ENCODE measurements at regions not wholly inside any gene's neighbourhood (a gene's known extent, or its start where the extent isn't known, plus 50 kb on each side); places are given as distances from the start of the nearest gene placed in this dataset.

DNA sequence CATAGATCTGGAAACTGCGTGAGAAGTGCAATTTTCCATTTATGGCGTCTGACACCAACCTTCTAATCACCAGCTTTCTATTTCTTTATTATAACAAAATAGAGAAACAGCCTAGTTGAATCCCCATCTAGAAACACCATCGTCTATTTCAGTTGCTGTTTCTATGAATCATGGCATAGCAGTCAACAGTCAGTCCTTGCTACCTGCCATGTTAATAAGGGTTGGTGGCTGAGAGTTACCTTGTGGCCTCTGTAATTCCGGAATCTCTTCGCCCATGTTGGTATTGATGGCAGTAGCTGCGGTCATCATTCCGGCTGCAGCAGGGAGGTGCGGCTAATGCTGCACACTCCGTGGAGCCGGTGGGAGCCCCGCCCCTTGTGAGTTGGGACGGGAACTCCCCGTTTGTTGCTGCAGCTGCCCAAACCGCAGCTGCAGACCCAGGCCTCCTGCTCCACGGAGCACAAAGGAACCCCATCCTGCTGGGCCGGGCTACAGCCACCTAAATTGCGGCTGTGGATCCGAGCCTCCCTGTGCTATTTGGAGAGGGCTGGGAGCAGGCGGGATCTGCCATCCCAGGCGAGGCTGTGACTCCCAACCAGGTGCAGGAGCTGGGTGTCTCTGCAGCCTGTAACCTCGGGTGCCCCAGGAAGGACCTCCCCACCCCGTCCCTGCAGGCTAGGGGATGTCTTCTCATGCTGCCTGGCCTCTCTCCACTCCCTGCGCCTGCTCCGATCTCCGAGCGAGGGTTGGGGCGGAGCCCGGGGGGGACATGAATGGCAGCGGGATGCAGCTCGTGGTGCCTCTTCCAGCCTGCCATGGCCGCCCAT, 115.4 kb upstream of the STK26 start:
- DNase-seq: no peak

DNA sequence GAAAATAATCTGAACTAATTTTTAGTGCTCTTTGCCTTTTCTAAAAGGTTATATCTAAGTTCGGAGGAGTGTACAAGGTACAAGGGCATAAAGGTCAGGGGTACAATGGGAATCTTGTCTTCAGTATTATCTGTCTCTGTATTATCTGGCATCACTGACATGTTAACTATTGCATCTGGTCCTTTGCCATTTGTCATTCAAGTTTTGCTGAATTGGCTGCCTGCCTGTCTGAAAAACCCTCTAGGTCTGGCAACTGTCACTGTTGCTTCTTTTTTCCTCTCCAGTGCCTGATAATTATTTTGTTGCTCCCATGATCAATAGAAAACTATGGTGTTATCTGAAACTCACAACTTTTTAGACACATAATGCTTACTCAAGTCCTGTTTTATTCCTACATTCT, 112.5 kb upstream of the STK26 start:
- DNase-seq: no peak

DNA sequence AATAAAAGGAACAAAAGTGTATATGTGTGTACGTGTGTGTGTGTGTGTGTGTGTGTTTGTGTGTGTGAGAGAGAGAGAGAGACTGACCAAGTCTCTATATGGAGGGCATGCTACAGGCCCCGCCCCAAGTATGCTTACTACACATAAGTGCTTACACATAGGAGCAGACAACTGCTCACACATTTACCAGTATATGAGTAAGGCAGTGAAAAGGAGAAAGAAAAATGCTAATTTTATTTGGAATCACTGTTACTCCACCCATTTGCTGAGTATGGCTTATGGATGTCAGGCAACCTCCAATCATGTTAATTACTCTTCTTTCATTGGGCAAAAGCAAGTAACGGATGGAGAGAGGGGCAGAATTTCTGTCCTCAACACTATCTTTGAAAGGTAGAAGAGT, 107.6 kb upstream of the STK26 start:
- no peak for DNase-seq

DNA sequence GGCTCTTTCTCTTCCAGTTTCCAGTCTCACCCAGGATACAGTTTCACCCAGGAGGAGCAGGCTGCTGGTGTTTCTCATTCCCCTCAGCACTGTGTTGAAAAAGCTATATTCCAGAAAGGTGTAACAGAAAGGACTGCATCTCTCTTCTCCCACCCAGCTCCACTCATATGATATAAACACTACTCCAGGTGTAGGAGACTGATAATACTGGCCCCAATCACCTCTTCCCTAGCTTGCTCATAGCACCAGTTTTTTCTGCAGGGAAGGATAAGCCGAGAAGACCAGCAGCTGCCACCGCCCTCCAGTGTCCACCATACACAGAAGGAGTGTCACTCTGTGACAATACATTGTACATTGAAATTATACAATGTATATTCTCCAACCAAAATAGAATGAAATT, 105.5 kb upstream of the STK26 start:
- DNase-seq: no peak

GRCh38 chrX:131918839-131919238, 104.3 kb upstream of the STK26 start:
- no peak for DNase-seq

- DNase-seq: no peak
Measured at GRCh38 chrX:131923614-131924250, 99.4 kb upstream of the STK26 start.

DNA sequence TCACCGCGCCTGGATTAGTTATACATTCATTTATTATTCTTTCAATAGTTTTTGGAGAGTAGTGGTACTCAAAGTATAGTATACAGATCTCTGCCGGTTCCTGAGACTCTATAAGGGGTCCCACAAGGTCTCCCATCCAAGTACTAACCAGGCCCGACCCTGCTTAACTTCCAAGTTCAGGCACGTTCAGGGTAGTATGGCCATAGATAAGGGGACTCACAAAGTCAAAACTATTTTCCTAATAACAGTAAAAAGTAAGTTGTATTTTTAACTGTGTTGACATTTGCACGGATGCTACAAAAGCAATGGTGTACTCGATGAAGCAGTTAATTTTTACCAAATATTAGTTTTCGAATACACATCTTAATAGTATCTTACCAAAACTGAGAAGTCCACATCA, 84.4 kb upstream of the STK26 start:
- no peak for DNase-seq

GRCh38 chrX:131942034-131942433, 81.1 kb upstream of the STK26 start:
- no peak for DNase-seq

DNA sequence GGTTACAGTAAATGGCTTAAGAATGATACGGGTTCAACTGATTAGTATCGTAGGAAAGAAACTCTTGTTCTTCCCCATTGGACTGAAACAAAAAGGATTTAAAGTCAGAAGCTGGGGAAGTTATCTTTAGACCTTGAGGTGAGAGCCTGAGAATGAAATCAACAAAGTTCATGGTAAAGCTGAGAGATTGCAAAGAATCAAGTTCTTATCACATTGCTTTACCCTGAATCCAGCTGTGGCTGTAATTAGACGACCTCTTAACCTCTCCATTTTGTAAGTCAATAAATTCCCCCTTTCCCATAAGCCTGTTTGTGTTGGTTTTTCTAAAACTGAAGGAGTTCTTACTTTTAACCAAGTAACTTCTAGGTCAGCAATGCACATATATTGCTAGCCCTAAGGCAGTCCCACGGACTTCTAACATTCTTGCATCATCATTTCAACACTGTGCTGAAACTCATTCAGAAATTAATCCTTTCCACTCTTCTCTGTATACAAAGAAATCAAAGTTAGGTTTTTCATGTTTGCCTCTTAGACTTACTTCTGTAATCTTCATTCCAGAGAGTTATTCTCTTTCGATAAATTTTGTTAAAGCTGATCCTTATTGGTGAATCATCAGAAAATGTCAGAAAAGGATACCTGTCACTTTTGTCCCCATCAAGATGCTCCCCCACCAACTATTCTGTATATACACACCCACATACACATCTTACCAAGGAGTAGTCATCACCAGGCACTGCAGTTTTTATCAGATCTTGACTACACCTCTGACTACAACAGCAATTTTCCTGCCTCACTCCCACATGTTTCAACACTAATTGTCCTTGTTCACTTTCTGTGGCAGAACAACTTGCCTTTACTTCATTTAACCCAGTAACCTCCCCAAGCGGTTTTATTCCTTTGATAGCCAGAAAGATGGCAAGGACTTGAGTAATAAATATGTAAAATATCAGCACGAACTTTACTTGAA, 77.9 kb upstream of the STK26 start:
- DNase-seq: no peak

DNA sequence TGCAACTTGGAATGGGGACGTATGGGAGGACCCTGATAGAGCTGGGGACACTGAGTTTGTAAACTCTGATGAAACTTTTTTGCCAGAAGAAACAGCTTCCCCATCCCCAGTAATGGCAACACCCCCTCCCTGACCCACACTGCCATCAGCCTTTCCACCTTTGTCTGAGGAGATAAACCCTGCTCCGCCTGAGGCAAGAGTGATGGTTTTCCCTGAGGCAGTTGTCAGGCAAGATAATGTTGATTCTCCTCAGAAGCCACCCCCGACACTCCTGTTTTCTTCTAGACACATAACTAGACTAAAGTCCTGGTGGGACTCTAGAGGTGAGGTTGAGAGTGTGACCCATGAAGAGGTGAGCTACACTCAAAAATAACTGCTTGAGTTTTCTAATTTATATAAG, 71.9 kb upstream of the STK26 start:
- no peak for DNase-seq

- DNase-seq: no peak
Measured at GRCh38 chrX:131955099-131955777, 67.9 kb upstream of the STK26 start.

DNA sequence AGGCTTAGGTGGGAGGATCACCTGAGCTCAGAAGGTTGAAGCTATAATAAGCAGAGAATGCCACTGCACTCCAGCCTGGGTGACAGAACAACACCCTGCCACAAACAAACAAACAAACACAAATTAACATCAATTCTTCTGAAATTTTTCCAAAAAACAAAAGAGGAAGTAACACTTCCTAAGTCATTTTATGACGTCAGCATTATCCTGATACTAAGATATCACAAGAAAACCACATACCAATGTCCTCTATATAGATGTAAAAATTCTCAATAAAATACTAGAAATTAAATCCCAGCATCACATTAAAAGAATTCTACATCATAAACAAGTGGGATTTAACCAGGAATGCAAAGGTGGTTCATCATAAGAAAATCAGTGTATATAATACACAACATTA, 64.4 kb upstream of the STK26 start:
- DNase-seq: no peak

DNA sequence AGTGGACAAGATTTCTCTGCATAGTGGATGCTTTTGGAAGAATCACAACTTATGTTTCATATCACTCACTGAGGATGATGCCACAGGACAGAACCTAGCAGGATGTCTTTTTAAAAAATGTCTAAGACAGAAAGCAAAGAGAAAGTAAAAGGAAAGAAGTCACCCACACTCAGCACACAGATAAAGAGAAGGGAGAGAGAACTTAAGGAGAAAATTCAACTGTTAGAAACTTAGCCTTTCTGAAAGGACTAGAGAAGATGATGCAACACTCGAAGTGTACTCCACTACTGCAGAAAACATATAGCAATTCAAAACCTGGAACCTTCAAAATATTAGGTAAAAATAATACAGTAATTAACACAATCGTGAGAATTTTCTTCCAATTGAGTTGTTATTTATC, 52.8 kb upstream of the STK26 start:
- no peak for DNase-seq

All from NCI-H345 (cell line).